Stimulated activated CD4-positive, alpha-beta T cell treated with anti-CD3 and anti-CD28 coated beads, TNF-alpha, amount 100 ng/mL, for 1 hour (primary cell): ENCODE measurements at regions not wholly inside any gene's neighbourhood (a gene's known extent, or its start where the extent isn't known, plus 50 kb on each side); places are given as distances from the start of the nearest gene placed in this dataset.
"Not testable (repeated sequence)": the region's sequence is repeated elsewhere in the genome, so short reads cannot be mapped to it uniquely, and the experiment has no call there.

Experiments
- DNase-seq, 3 donors: peaks; one replicate each; pipeline ENCODE4 v3.0.0-alpha.2; 2020; ENCODE audit warnings: low read depth in 3 of 3, low spot score in 1 of 3

GRCh38 chr2:160550048-160550447, 56.4 kb upstream of the RBMS1 start:
- DNase-seq: no peak

GRCh38 chr2:160551259-160551658, 57.7 kb upstream of the RBMS1 start:
- no peak for DNase-seq

- DNase-seq: no peak
These were observed 61.9 kb upstream of the RBMS1 start for GRCh38 chr2:160555420-160556071.

- DNase-seq: no peak
These were observed 64.3 kb upstream of the RBMS1 start for GRCh38 chr2:160557903-160558302.

- no peak for DNase-seq
These were observed 64.9 kb upstream of the RBMS1 start for GRCh38 chr2:160558531-160558930.

GRCh38 chr2:160561551-160562295, 68.1 kb upstream of the RBMS1 start:
- DNase-seq: no peak

- DNase-seq: no peak
These were observed 69.1 kb upstream of the RBMS1 start for GRCh38 chr2:160562730-160563129.

GRCh38 chr2:160564591-160564990, 71.0 kb upstream of the RBMS1 start:
- no peak for DNase-seq

- no peak for DNase-seq
These were observed 71.7 kb upstream of the RBMS1 start for GRCh38 chr2:160565099-160565845.

GRCh38 chr2:160566717-160567116, 73.1 kb upstream of the RBMS1 start:
- DNase-seq: no peak

GRCh38 chr2:160568856-160569255, 75.2 kb upstream of the RBMS1 start:
- DNase-seq: no peak

GRCh38 chr2:160570376-160570775, 76.8 kb upstream of the RBMS1 start:
- no peak for DNase-seq

- DNase-seq: no peak
These were observed 81.0 kb upstream of the RBMS1 start for GRCh38 chr2:160574468-160575140.

- DNase-seq: no peak
These were observed 81.8 kb upstream of the RBMS1 start for GRCh38 chr2:160575368-160575767.

- no peak for DNase-seq
These were observed 82.5 kb upstream of the RBMS1 start for GRCh38 chr2:160576054-160576499.

GRCh38 chr2:160577081-160577480, 83.5 kb upstream of the RBMS1 start:
- not testable (repeated sequence) for DNase-seq

GRCh38 chr2:160581035-160581434, 87.4 kb upstream of the RBMS1 start:
- no peak for DNase-seq

- no peak for DNase-seq
These were observed 87.8 kb upstream of the RBMS1 start for GRCh38 chr2:160581448-160581847.

GRCh38 chr2:160582081-160582480, 88.5 kb upstream of the RBMS1 start:
- no peak for DNase-seq

- no peak for DNase-seq
These were observed 89.0 kb upstream of the RBMS1 start for GRCh38 chr2:160582490-160583145.

- no peak for DNase-seq
These were observed 89.5 kb upstream of the RBMS1 start for GRCh38 chr2:160583146-160583535.
